ENCODE measurements at regions not wholly inside any gene's neighbourhood (a gene's known extent, or its start where the extent isn't known, plus 50 kb on each side); places are given as distances from the start of the nearest gene placed in this dataset.

- Histone ChIP-seq H3K4me2 (ENCODE audit: low read length) (no peak overlapping the region), H3K27me3 (ENCODE audit: control insufficient read depth, insufficient read depth, low read length) (no peaks in the 10 kb centered on the region), H2AFZ (no peak overlapping the region), H3K9ac (no peak overlapping the region), H3K9me3 (ENCODE audit: control insufficient read depth, low read length) (no peaks in the 10 kb centered on the region), H3K36me3 (ENCODE audit: control insufficient read depth, insufficient read depth, low read length) (no peaks in the 10 kb centered on the region), H3K27ac (no peak overlapping the region), H3K4me3 (ENCODE audit: low read depth, low read length) (no peak overlapping the region), H3K4me1 (no peaks in the 10 kb centered on the region), H3K79me2 (no peaks in the 10 kb centered on the region)
- TF ChIP-seq CTCF (IDR thresholded peaks at IDR 0.05) = no peak
Measured at GRCh38 chr12:59929110-59929509, 333.3 kb downstream of the SLC16A7 start.

GRCh38 chr12:59934486-59934885 lies 338.7 kb downstream of the SLC16A7 start:
- no peak overlapping the region for H3K4me2 ChIP-seq (ENCODE audit: low read length)
- TF ChIP-seq CTCF (IDR thresholded peaks at IDR 0.05) = no peak
- H3K4me1 ChIP-seq = no peaks in the 10 kb centered on the region
- H3K27ac ChIP-seq = no peak overlapping the region
- H3K4me3 ChIP-seq (ENCODE audit: low read depth, low read length) = no peak overlapping the region
- H3K9me3 ChIP-seq (ENCODE audit: control insufficient read depth, low read length) = no peaks in the 10 kb centered on the region
- no peaks in the 10 kb centered on the region for H3K27me3 ChIP-seq (ENCODE audit: control insufficient read depth, insufficient read depth, low read length)
- no peak overlapping the region for H2AFZ ChIP-seq
- H3K36me3 ChIP-seq (ENCODE audit: control insufficient read depth, insufficient read depth, low read length) = no peaks in the 10 kb centered on the region
- H3K9ac ChIP-seq = no peak overlapping the region
- no peaks in the 10 kb centered on the region for H3K79me2 ChIP-seq

GRCh38 chr12:59936534-59936933 lies 340.7 kb downstream of the SLC16A7 start:
- Histone ChIP-seq H3K9ac (no peak overlapping the region), H3K9me3 (ENCODE audit: control insufficient read depth, low read length) (no peaks in the 10 kb centered on the region), H3K4me2 (ENCODE audit: low read length) (no peak overlapping the region), H3K27me3 (ENCODE audit: control insufficient read depth, insufficient read depth, low read length) (no peaks in the 10 kb centered on the region), H3K36me3 (ENCODE audit: control insufficient read depth, insufficient read depth, low read length) (no peaks in the 10 kb centered on the region), H3K27ac (no peak overlapping the region), H3K79me2 (no peaks in the 10 kb centered on the region), H3K4me3 (ENCODE audit: low read depth, low read length) (no peak overlapping the region), H2AFZ (no peak overlapping the region), H3K4me1 (no peaks in the 10 kb centered on the region)
- no peak for TF ChIP-seq CTCF (IDR thresholded peaks at IDR 0.05)

- no peaks in the 10 kb centered on the region for H3K36me3 ChIP-seq (ENCODE audit: control insufficient read depth, insufficient read depth, low read length)
- no peaks in the 10 kb centered on the region for H3K79me2 ChIP-seq
- no peak overlapping the region for H3K4me2 ChIP-seq (ENCODE audit: low read length)
- no peak overlapping the region for H3K4me3 ChIP-seq (ENCODE audit: low read depth, low read length)
- H3K27ac ChIP-seq = no peak overlapping the region
- no peak for TF ChIP-seq CTCF (IDR thresholded peaks at IDR 0.05)
- H3K9ac ChIP-seq = no peak overlapping the region
- H3K4me1 ChIP-seq = no peaks in the 10 kb centered on the region
- H3K9me3 ChIP-seq (ENCODE audit: control insufficient read depth, low read length) = no peaks in the 10 kb centered on the region
- no peak overlapping the region for H2AFZ ChIP-seq
- no peaks in the 10 kb centered on the region for H3K27me3 ChIP-seq (ENCODE audit: control insufficient read depth, insufficient read depth, low read length)
Measured at GRCh38 chr12:59937148-59937547, 341.3 kb downstream of the SLC16A7 start.

GRCh38 chr12:59938190-59938962 lies 342.5 kb downstream of the SLC16A7 start:
- no peak overlapping the region for H3K4me3 ChIP-seq (ENCODE audit: low read depth, low read length)
- no peaks in the 10 kb centered on the region for H3K27me3 ChIP-seq (ENCODE audit: control insufficient read depth, insufficient read depth, low read length)
- no peak for TF ChIP-seq CTCF (IDR thresholded peaks at IDR 0.05)
- no peaks in the 10 kb centered on the region for H3K4me1 ChIP-seq
- no peaks in the 10 kb centered on the region for H3K9me3 ChIP-seq (ENCODE audit: control insufficient read depth, low read length)
- H3K4me2 ChIP-seq (ENCODE audit: low read length) = no peak overlapping the region
- H3K27ac ChIP-seq = no peak overlapping the region
- H3K79me2 ChIP-seq = no peaks in the 10 kb centered on the region
- no peaks in the 10 kb centered on the region for H3K36me3 ChIP-seq (ENCODE audit: control insufficient read depth, insufficient read depth, low read length)
- no peak overlapping the region for H2AFZ ChIP-seq
- no peak overlapping the region for H3K9ac ChIP-seq
